ENCODE measurements at regions not wholly inside any gene's neighbourhood (a gene's known extent, or its start where the extent isn't known, plus 50 kb on each side); places are given as distances from the start of the nearest gene placed in this dataset.
A peak's percentile ranks its signal among the peaks of the same experiment; 100 is the strongest.

- no peak for DNase-seq (ENCODE audit: low read depth, low spot score)
Observed at GRCh38 chr6:25222006-25222678, 57.0 kb upstream of the CARMIL1 start.

GRCh38 chr6:25223490-25223991, 55.6 kb upstream of the CARMIL1 start:
- peak; percentile 48 for DNase-seq (ENCODE audit: low read depth, low spot score)

- DNase-seq (ENCODE audit: low read depth, low spot score), result no peak
Observed at GRCh38 chr6:25224242-25224641, 54.9 kb upstream of the CARMIL1 start.

GRCh38 chr6:25227854-25228253, 51.3 kb upstream of the CARMIL1 start:
- DNase-seq (ENCODE audit: low read depth, low spot score), result no peak
